Transverse colon (tissue), 4 donors: ENCODE measurements at regions not wholly inside any gene's neighbourhood (a gene's known extent, or its start where the extent isn't known, plus 50 kb on each side); places are given as distances from the start of the nearest gene placed in this dataset.
"Not testable (repeated sequence)": the region's sequence is repeated elsewhere in the genome, so short reads cannot be mapped to it uniquely, and the experiment has no call there.

ENCODE experiments used
- DNase-seq: peaks from one replicate; pipeline ENCODE4 v3.0.0-alpha.2; 2019
- H3K27ac ChIP-seq, 4 donors: fragments of 200-600 bp; sonication (generic); 2 replicates each; pipeline ENCODE4 v1.5.1; 2016 to 2018; ENCODE audit warnings: inconsistent platforms in 4 of 4
- H3K27me3 ChIP-seq: fragments of 200-600 bp; sonication (generic); 2 replicates; pipeline ENCODE4 v1.5.1; 2017; ENCODE audit warnings: inconsistent platforms
- H3K36me3 ChIP-seq, 4 donors: fragments of 200-600 bp; sonication (generic); 2 replicates each; pipeline ENCODE4 v1.5.1; 2017 to 2019; ENCODE audit warnings: inconsistent platforms in 4 of 4
- H3K4me1 ChIP-seq, 4 donors: fragments of 200-600 bp; sonication (generic); 2 replicates each; pipeline ENCODE4 v1.5.1; 2017 to 2020; ENCODE audit warnings: inconsistent platforms in 4 of 4
- H3K4me3 ChIP-seq, 4 donors: fragments of 200-600 bp; sonication (generic); 1 replicate in 1 of 4; 2 replicates in 3 of 4; pipeline versions ENCODE4 v1.5.1 to v1.6.1; 2017 to 2019; ENCODE audit warnings: inconsistent platforms in 4 of 4
- H3K9me3 ChIP-seq, 2 donors: fragments of 200-600 bp; sonication (generic); 2 replicates each; pipeline ENCODE4 v1.5.1; 2017 to 2019; ENCODE audit warnings: inconsistent platforms in 2 of 2
- EP300 ChIP-seq: sonication (generic); formaldehyde crosslinking; IDR thresholded peaks from one replicate; pipeline ENCODE4 v1.6.1; 2017; ENCODE audit warnings: antibody characterized with exemption, low read depth
- POLR2A ChIP-seq: fragments of 450-650 bp; IDR thresholded peaks from one replicate; pipeline ENCODE4 v1.6.1; 2016; ENCODE audit warnings: antibody characterized with exemption, mild to moderate bottlenecking, moderate library complexity
- POLR2AphosphoS5 ChIP-seq, 3 donors: sonication (generic); formaldehyde crosslinking; IDR thresholded peaks; one replicate each; pipeline ENCODE4 v1.6.1; 2016; ENCODE audit warnings: antibody characterized with exemption in 3 of 3
- WGBS, 2 donors: methylation state at CpG; one replicate each; pipeline ENCODE4 v1.1.5; 2018; ENCODE audit warnings: low coverage in 1 of 2; 5-methylcytosine and 5-hydroxymethylcytosine counted together
- in situ Hi-C, 4 donors: fragments of 200-750 bp; cut with MboI; loops; one replicate each; pipeline versions ENCODE4 v1.15.0 to v1.15.1; 2017; ENCODE audit warnings: low sequenced_read_pairs in 3 of 4, low pct_ligation_motif_present in 1 of 4, low pct_unique_long_range_greater_than_20kb in 1 of 4
- intact Hi-C: fragments of 100-400 bp; cut with DNase I; formaldehyde crosslinking; loops from one replicate; pipeline ENCODE4 v1.15.1; 2023; ENCODE audit warnings: low total_unique reads
- TF ChIP-seq, protein P1 (sequence below), 5 experiments: fragments of 200-600 bp in 3 of 5; fragments of 450-650 bp in 2 of 5; sonication (generic) in 3 of 5; IDR thresholded peaks; 1 replicate in 2 of 5; 2 replicates in 3 of 5; pipeline ENCODE4 v1.5.1; 2016 to 2017; ENCODE audit warnings: antibody characterized with exemption in 5 of 5, inconsistent platforms in 3 of 5, mild to moderate bottlenecking in 2 of 5, moderate library complexity in 1 of 5

GRCh38 chr20:1800180-1800579, 95.0 kb upstream of the SIRPA start:
- WGBS, 2 donors: 10 to 41% methylated on average over 2 of the region's 2 CpGs

GRCh38 chr20:1799746-1800145, 95.5 kb upstream of the SIRPA start:
- WGBS, 2 donors: 64 to 65% methylated on average over 10 to 14 of the region's 14 CpGs
- H3K36me3 ChIP-seq, H3K4me3 ChIP-seq, intact Hi-C loops, H3K27ac ChIP-seq, DNase-seq, H3K9me3 ChIP-seq: not testable (repeated sequence)
- in situ Hi-C loops: loop anchor here in 1 of 4 donors (25.0 kb wide), 1 partner anchor 363 kb away; no protein-coding TSS in a partner anchor
- Histone ChIP-seq H3K27me3 (peaks cover 22% of the 10 kb centered on the region), H3K4me1 (peaks cover 7 to 41% (median 27%) of the 10 kb centered on the region in 4 donors)

More at GRCh38 chr20:1800180-1800579, 95.0 kb upstream of the SIRPA start:
- DNase-seq: no peak
- Histone ChIP-seq H3K4me1 (peaks cover 7 to 41% (median 27%) of the 10 kb centered on the region in 4 donors), H3K36me3 (no peaks in the 10 kb centered on the region), H3K27ac (no peak overlapping the region), H3K27me3 (peaks cover 22% of the 10 kb centered on the region), H3K4me3 (no peak overlapping the region), H3K9me3 (no peaks in the 10 kb centered on the region)
- TF ChIP-seq POLR2A: no peak
- TF ChIP-seq, protein P1, sequence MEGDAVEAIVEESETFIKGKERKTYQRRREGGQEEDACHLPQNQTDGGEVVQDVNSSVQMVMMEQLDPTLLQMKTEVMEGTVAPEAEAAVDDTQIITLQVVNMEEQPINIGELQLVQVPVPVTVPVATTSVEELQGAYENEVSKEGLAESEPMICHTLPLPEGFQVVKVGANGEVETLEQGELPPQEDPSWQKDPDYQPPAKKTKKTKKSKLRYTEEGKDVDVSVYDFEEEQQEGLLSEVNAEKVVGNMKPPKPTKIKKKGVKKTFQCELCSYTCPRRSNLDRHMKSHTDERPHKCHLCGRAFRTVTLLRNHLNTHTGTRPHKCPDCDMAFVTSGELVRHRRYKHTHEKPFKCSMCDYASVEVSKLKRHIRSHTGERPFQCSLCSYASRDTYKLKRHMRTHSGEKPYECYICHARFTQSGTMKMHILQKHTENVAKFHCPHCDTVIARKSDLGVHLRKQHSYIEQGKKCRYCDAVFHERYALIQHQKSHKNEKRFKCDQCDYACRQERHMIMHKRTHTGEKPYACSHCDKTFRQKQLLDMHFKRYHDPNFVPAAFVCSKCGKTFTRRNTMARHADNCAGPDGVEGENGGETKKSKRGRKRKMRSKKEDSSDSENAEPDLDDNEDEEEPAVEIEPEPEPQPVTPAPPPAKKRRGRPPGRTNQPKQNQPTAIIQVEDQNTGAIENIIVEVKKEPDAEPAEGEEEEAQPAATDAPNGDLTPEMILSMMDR (IDR thresholded peaks at IDR 0.05): no peak
- TF ChIP-seq POLR2AphosphoS5 (IDR thresholded peaks at IDR 0.05): no peak
- TF ChIP-seq EP300: no peak
- in situ Hi-C loops: no loop called here
- intact Hi-C loops: no loop called here

- WGBS, 2 donors: 23 to 50% methylated on average over 2 of the region's 2 CpGs
- Histone ChIP-seq H3K4me3 (no peak overlapping the region), H3K36me3 (no peaks in the 10 kb centered on the region), H3K4me1 (peaks cover 7 to 36% (median 27%) of the 10 kb centered on the region in 4 donors), H3K27ac (no peak overlapping the region), H3K9me3 (no peaks in the 10 kb centered on the region), H3K27me3 (peaks cover 22% of the 10 kb centered on the region)
- intact Hi-C loops: no loop called here
- TF ChIP-seq POLR2AphosphoS5 (IDR thresholded peaks at IDR 0.05) (peak in 1 of 3 donors; percentile 26), POLR2A (no peak), EP300 (no peak)
- TF ChIP-seq, protein P1 (IDR thresholded peaks at IDR 0.05): no peak
- in situ Hi-C loops: loop anchor here in 1 of 4 donors (25.0 kb wide), 1 partner anchor 363 kb away; no protein-coding TSS in a partner anchor
- DNase-seq: no peak
Measured at GRCh38 chr20:1798982-1799381, 96.2 kb upstream of the SIRPA start.

DNA sequence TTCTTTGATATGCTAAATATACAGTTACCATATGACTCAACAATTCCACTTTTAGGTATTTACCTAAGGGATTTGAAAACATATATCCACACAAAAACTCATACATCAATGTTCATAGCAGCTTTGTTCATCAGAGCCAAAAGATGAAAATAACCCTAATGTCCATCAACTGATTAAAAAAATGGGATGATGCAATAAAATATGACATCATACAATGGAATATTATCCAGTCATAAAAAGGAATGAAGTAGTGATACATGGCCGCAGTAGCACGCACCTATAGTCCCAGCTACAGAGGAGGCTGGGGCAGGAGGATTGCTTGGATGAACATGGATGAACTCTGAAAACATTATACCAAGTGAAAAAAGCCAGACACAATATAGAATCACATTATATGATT, 101.4 kb upstream of the SIRPA start:
- no peak for DNase-seq
- H3K4me3 ChIP-seq: no peak overlapping the region
- intact Hi-C loops: no loop called here
- H3K36me3 ChIP-seq: no peaks in the 10 kb centered on the region
- TF ChIP-seq, protein P1 (IDR thresholded peaks at IDR 0.05): no peak
- TF ChIP-seq EP300: no peak
- no peak for TF ChIP-seq POLR2A
- no peak for TF ChIP-seq POLR2AphosphoS5 (IDR thresholded peaks at IDR 0.05)
- peaks cover 0 to 9% (median 4%) of the 10 kb centered on the region in 4 donors for H3K4me1 ChIP-seq
- no peaks in the 10 kb centered on the region for H3K27me3 ChIP-seq
- WGBS, 2 donors: 91 to 100% methylated on average over 2 of the region's 2 CpGs
- H3K27ac ChIP-seq: no peak overlapping the region
- in situ Hi-C loops: loop anchor here in 1 of 4 donors (25.0 kb wide), 1 partner anchor 368 kb away; no protein-coding TSS in a partner anchor
- H3K9me3 ChIP-seq: no peaks in the 10 kb centered on the region

DNA sequence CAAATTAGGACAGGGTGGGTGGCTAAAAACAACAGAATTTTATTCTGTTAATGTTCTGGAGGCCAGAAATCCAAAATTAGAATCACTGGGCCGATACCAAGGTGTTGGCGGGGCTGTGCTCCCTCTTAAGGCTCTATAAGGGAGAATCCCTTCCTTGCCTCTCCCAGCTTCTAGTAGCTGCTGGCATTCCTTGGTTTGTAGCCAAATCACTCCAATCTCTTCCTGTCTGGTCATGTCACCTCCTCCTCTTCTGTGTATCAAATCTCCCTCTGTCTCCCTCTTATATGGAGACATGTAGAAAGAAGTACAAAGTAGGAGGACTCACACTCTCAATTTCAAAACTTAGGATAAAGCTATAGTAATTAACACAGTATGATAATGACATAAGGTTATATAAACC, 102.9 kb upstream of the SIRPA start:
- in situ Hi-C loops: loop anchor here in 1 of 4 donors (25.0 kb wide), 1 partner anchor 370 kb away; no protein-coding TSS in a partner anchor
- no peak for DNase-seq
- H3K4me1 ChIP-seq: peaks cover 0 to 5% (median 0%) of the 10 kb centered on the region in 4 donors
- no peaks in the 10 kb centered on the region for H3K27me3 ChIP-seq
- TF ChIP-seq POLR2AphosphoS5 (IDR thresholded peaks at IDR 0.05): no peak
- no peak for TF ChIP-seq POLR2A
- TF ChIP-seq EP300: no peak
- TF ChIP-seq, protein P1 (IDR thresholded peaks at IDR 0.05): no peak
- no peaks in the 10 kb centered on the region for H3K9me3 ChIP-seq
- no peaks in the 10 kb centered on the region for H3K36me3 ChIP-seq
- 80 to 90% methylated on average over 2 of the region's 2 CpGs for WGBS, 2 donors
- H3K4me3 ChIP-seq: no peak overlapping the region
- intact Hi-C loops: no loop called here
- no peak overlapping the region for H3K27ac ChIP-seq
